HUDEP-2 (cell line): ENCODE measurements at regions not wholly inside any gene's neighbourhood (a gene's known extent, or its start where the extent isn't known, plus 50 kb on each side); places are given as distances from the start of the nearest gene placed in this dataset.
"Not testable (repeated sequence)": the region's sequence is repeated elsewhere in the genome, so short reads cannot be mapped to it uniquely, and the experiment has no call there.

ENCODE experiments used
- DNase-seq, 76 experiments: peaks; one replicate each; lab custom pipeline; 2025; ENCODE audit not compliant: unreplicated experiment in 76 of 76; lab: John Stamatoyannopoulos, UW

DNA sequence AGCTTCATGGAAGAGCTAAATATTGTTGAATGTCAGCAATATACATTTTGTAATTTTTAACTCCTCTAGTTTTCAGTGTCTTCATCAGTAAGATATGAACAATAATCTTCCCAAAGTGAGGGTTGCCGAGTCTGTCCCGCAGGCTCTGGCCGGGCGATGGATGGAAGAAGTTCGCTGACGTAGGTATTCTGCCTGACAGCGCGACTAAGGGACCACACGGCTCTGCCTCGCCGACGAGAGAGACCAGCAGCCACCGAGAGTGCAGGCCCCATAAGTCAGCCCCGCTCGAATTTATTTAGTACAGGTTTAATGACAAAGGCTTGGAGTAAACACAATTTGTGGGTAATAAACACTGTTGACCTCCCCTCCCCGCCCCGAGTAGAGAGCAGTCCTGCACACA is 427.4 kb upstream of the NECTIN3 start:
- DNase-seq: no peak

DNA sequence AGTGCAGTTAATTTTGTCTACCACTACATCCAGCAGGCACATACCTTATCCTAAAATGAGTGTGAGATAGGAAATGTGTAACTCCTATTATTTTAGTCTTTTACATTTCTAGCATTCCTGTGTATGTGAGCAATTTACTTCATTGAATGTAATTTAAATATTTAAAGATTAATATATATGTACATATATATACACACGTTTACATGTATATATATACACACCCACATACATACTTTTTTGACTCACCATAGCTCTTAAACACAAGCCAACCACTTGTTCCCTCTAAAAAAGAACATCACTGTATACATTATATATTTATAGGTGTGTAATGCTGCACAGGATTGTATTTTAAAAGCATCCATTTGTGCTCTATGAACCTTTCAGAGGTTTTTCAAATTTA is 425.6 kb upstream of the NECTIN3 start:
- no peak for DNase-seq

DNA sequence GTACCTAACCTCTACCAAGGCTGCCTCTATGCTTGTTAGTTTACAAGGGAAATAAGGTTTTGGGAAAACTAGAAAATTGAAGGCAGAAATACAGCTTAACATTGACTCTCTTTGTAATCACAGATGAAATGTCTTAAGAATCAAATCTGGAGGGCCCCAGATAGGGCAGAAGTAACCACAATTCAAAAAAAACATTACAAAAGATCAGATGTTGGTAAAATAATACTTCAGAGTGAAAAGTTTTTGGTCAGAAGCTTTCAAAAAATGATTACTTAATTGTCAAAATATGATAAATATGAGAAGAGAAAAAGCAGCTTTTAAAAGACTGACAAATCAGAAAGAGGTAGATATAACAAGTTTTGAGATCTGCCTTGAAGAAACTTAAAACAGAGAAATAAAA is 425.1 kb upstream of the NECTIN3 start:
- DNase-seq: no peak

DNA sequence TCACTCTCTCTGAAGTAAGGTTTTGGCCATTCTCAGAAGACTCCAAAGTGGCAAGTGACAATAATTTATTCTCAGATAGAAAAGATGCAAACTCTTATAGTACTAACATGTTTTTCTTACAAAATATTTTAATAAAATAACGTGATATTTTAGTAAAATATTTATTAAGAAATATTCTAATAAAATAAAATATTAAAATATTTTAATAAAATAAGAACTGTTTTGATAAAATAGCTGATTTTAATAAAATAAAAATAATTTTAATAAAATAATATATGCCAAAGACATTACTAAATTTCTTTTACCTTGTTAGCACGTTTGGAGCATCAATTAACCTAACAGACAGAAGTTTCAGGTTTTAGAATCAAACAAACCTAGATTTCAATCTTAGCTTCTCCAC is 424.0 kb upstream of the NECTIN3 start:
- DNase-seq: no peak

DNA sequence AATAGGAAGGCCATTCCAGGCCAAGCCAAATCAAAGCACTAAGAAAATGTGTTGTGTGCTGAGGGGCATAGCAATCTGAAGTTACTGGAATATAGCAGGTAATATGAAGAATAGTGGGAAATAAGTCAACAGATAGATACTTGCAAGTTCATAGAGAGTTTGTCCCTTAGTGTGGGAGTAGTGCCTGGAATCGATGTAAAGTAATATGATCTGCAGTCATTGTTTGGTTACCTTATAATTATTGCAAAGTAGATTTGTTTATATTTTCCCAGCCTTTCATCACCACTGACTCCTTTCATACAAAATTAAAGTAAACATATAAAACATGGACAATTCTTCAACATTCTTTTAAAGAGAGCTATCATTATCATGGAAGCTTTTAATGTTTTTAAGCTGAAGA is 420.9 kb upstream of the NECTIN3 start:
- DNase-seq: no peak

DNA sequence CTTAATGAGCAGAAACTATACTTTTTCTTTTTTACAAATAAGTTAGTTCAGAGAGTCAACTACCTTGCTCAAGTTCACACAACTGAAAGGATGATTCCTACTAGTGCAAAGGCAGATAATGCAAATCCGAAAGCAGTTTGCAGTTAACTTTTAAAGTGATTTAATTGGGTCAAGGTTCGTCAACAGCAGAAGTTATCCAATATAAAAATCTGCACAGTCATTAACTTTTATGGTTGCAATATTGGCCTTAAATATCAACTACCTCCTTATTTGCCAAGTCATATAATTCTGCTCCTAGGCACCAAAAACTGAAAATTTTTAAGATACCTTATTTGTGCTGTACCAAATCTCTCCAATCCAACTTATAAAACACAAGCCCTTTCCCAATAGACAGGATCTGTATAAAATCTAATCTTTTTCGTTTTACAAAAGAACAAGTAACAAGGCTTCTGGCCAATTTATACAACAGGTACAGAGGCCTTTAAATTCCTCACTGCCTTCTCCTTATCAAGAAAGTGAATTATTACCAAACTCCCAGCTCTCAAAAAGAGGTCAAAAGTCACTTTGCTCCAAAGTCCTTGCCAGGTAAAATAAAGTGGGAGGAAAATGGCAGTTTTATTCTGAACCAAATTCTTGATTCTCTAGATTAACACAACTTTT is 416.6 kb upstream of the NECTIN3 start:
- no peak for DNase-seq

DNA sequence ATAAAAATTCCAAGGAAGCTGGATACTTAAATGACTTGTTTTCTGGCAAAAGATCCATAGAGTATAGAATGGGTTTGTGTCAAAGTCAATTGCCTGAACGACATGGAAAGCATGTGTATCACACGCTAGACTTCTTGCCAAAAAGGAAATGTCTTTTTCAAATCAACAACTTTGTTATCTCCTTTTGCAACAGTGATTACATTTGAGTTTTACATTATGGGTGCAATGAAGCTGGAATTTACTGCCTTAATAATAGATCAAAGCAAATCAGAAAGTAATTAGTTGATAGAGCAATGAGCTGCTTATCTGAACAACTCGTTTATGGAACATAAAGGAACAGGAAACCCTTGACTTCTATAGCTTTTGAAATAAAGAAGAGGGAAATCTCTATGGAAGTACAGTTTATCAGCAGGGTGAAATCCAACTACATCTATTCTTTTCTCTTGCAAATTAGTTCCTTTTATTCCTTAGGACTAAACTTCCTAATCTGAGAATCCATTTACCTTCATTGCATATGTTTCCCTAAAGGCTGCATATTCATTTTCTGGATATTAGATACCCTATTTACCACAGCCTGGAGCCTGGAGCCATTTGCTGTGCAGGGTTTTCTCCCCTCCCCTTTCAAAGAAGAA is 415.1 kb upstream of the NECTIN3 start:
- DNase-seq: no peak

DNA sequence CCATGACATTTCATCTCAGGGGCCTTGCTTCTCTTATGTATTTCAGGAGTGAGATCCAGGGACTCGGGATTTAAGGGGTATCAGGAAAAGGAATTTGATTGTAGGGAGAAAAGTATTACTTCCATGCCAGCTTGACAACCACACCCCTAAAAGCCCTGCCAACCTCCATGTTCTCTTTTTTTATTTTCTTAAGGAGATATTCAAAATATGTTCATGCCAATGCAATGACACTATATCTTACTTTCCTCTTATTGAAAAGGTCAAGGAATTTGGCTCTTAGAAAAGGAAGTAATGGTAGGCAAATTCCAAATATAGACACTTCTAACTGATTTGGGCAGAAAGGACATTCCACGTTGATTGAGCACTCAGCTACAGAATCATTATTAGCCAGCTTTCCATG is 407.5 kb upstream of the NECTIN3 start:
- DNase-seq: no peak

DNA sequence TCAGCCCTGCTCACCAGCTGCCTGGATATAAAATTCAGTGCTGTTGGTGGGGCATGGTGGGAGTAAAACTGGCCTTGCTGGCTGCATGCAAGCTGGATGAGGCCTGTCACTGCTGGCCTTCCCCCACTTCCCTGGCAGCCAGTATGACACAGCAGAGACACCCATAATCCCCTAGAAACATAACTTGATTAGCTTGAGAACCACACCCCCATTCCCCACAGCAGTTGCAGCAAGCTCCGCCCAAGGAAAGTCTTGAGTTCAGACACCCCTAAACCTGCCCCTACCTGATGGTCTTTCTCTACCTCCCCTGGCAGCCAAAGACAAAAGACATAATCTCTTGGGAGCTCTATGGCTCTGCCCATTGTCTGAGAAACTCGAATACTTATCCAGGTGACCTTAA is 405.1 kb upstream of the NECTIN3 start:
- no peak for DNase-seq

DNA sequence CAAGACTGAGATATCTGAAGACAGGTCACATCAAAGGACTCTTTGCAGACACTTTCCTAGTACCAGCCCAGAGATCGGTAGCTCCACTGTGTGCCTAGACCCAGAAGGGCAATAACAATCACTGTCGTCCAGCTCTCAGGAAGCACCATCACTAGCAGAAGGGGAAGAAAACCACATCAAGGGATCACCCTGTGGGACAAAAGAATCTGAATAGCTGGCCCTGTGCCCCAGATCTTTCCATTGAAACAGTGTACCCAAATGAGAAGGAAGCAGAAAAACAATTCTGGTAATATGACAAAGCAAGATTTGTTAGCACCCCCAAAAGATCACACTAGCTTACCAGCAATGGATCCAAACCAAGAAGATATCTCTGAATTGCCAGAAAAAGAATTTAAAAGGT is 404.4 kb upstream of the NECTIN3 start:
- DNase-seq: no peak

DNA sequence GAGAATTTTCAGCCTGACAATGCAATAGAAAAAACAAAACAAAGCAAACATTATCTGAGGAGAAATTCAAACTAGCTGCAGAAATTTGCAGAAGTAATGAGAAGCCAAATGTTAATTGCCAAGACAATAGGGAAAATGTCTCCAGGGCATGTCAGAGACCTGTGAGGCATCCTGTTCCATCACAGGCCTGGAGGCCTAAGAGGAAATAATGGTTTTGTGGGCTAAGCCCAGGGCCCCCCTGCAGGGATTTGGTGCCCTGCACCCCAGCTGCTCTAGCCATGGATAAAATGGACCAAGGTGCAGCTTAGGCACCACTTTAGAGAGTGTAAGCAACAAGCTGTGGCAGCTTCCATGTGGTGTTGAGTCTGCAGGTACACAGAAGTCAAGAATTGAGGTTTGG is 401.2 kb upstream of the NECTIN3 start:
- no peak for DNase-seq

DNA sequence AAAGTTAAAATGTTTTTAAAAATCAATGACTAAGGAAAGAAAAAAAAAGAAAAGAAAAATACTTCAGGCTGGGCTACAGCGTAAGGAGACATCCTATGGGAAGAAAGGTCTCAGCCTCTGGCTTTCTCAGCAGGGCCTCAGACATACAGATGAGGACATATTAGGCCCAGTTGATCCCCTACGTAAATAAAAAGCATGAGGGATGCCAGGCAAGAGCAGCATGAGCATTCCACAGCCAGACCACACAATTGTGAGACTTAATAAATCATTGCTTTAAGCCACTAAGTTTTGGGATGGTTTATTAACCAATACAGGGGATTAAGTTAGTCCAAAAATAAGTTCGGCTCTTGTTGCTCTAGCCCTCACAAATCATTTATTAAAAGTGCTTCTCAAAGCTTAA is 394.1 kb upstream of the NECTIN3 start:
- DNase-seq: no peak

DNA sequence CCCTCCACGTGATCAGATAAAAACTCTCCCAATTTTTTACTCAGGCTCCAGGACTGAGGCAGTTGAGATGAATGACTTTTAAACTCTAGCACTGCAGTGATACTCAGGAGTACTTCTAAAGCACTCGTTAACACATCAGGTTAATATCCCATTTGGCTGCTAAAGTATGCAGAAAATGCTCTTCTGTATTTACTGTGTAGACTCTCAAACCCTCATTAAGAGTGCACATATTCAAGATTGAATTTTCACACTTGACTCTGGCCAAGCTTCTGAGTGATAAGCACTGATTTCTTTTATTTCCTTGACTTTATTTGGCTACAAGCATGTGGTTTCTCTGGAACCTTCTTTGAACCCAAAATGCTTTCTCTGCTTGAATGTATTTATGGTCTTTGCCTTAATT is 392.3 kb upstream of the NECTIN3 start:
- no peak for DNase-seq

DNA sequence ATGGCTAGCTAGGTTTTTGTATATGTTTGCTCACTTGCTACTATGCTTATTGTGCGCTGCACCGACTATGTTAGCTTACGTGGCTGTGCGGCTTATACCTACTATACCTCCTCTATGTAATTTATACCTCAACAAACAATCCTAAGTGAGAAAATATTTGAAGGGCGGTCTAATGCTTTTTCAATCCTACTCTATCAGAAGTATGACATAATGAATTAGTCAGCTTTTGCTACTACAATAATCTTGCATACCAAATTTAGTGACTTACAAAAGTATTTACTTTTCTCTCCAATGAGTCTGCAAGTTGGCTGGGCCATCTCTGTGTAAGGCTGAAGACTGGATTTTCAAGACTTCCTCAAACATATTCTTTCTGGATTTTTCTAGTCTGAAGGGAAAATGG is 391.2 kb upstream of the NECTIN3 start:
- DNase-seq: no peak

DNA sequence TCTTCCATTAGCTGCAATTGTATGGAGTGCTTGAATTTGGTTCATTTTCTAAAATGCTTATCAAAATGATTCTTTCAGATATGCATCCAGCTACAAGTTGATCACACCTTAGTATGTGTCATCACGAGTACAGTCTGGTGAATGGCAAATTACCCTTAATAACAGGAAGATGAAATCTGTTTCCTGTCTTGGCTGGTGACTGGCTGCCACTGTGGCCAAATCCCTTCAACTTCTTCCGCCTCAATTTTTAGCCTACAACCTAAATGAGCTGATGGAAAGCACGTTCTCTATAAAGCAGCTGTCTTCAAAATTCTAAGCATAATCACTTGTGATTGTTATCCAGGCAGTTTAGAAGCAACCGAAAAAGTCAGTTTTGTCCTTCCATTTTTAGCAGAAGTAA is 387.1 kb upstream of the NECTIN3 start:
- DNase-seq: no peak

DNA sequence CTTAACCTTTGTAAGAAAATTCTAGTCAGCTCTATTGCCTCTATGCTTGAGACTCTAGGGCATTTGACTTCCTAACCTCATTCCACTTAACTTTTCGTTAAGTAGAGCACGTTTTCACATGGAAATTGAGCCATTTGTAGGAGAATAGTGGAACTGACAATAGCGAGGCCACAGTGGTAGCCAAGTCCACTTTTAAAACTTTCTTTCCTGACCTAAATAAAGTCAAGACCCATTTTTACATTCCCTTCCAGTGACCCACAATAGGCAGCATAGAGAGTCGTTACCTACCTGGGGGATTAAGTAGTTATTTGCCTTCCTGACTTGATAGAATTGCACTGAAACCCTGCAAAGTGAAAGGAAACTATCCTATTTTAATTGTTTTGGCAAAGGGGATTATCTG is 386.0 kb upstream of the NECTIN3 start:
- no peak for DNase-seq

DNA sequence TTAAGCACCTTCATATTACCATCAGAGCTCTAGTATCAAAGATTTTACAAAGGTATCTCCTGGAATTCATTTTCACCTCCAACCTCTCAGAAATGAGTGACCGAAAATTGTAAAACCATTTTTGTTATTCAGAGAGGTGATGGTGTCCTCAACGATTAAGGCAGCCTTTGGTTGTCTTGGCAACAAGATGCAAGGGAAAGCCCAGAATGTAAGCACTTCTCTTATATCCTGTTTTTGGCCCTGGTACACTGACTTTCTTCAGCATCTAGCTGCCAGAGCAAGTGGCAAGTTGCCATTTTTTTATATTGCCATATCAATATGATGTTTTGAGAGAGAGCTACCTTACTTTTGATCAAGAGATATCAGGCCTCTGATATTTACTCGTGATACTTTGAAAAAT is 384.9 kb upstream of the NECTIN3 start:
- no peak for DNase-seq

DNA sequence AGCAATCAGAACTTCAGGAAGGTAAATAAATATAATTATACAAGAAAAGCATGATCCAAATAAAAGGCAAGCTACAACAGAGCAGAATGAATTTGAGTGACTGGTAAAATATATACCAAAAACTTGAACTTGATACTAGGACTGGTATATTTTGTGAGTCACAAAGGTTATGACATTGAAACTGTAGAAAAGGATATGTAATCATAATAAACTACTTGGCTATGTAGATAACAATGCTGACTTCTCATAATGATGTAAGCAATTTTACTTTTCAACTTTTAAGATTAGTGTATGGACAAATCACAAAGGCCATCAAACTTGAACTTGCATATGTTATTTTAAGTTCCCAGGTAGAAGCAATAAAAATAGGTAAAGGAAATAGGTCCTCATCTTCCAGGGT is 384.5 kb upstream of the NECTIN3 start:
- no peak for DNase-seq

DNA sequence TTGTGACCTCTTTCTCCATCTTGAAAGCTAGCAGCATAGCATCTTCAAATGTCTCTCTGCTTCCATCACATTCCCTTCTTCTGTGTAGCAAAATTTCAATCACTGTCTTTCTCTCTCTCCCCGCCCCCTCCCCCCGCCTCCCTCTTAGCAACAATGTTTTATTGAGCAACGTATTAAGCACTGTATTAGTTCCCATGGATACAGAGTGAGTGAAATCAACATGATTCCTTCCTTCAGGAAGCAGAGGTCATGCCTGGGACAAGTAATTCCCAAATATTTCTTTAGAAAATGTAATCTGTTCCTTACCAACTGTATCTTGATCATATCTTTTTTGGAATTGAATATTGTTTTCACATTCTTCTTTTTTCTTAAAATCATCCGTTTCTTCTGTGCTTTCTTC is 373.7 kb upstream of the NECTIN3 start:
- no peak for DNase-seq

DNA sequence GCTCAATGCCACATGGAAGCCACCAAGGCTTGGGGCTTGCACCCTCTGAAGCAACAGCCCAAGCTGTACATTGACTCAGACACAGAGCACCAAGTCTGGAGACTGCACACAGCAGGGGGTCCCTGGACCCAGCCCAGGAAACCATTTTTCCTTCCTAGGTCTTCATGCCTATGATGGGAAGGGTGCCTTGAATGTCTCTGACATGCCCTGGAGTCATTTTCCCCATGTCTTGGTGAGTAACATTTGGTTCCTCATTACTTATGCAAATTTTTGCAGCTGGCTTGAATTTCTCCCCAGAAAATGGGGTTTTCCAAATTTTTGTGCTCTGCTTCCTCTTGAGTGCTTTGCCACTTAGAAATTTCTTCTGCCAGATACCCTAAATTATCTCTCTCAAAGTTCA is 367.3 kb upstream of the NECTIN3 start:
- not testable (repeated sequence) for DNase-seq

DNA sequence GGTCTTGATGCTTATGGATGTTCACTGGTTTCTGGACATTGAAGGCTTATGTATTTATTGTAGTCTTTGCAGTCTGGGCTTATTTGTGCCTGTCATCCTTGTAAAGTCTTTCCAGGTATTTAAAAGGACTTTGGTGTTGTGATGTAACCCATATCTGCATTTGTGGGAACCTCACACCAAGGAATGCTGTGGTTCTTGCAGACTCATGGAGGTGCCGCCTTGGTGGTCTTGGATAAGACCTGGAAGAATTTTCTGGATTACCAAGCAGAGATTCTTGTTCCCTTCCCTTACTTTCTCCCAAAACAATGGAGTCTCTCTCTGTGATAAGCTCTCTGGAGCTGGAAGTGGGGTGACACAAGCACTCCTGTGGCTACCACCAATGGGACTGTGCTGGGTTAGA is 363.5 kb upstream of the NECTIN3 start:
- no peak for DNase-seq

DNA sequence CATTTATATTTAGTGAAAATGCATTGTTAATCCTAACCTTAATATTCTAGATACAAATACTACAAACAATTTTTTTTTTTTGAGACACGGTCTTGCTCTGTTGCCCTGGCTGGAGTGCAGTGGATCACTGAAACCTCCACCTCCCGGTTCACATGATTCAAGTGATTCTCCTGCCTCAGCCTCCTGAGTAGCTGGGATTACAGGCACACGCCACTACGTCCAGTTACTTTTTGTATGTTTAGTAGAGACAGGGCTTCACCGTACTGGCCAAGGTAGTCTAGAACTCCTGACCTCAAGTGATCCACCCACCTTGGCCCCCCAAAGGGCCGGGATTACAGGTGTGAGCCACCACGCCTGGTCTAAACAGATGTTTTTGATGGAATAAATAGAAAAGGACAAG is 361.5 kb upstream of the NECTIN3 start:
- no peak for DNase-seq

DNA sequence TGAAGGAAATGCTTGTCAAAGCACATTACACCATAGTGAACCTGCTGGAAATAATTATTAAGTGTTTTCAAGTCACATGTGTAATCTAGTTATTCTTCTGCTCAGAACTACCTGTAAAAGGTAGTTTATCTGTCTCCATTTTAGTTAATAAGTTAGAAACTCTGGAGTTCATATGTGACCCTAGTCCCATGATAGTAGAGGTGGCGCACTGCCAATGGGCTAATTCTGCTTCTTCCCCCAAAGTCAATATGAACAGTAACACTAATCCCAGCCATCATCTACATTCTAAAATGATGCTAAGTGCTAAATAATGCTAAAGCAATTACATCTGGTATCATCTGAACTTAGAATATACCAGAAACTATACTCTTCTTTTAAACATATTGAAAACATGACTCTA is 361.0 kb upstream of the NECTIN3 start:
- DNase-seq: no peak
